Heart left ventricle (tissue), 16 donors: ENCODE measurements at regions not wholly inside any gene's neighbourhood (a gene's known extent, or its start where the extent isn't known, plus 50 kb on each side); places are given as distances from the start of the nearest gene placed in this dataset.

ENCODE experiments used
- ATAC-seq, 4 donors: fragments of 200-7000 bp; cut with Tn5 transposase; one replicate each; pipeline ENCODE4 v1.9.1; 2020 to 2022; ENCODE audit warnings: moderate library complexity in 4 of 4, mild to moderate bottlenecking in 3 of 4, moderate number of reproducible peaks in 1 of 4
- DNase-seq, 5 donors: peaks; one replicate each; pipeline ENCODE4 v3.0.0-alpha.2; 2020
- H3K27ac ChIP-seq, 12 donors: fragments of 200-600 bp; sonication (generic) in 4 of 12; one replicate each; pipeline versions ENCODE4 v1.5.0 to v1.8.0; 2016 to 2022; ENCODE audit warnings: mild to moderate bottlenecking in 2 of 12
- H3K27me3 ChIP-seq, 9 donors: fragments of 200-600 bp; sonication (generic) in 2 of 9; one replicate each; pipeline versions ENCODE4 v1.5.1 to v1.8.0; 2016 to 2022; ENCODE audit warnings: mild to moderate bottlenecking in 3 of 9
- H3K36me3 ChIP-seq, 9 donors: fragments of 200-600 bp; sonication (generic) in 2 of 9; one replicate each; pipeline versions ENCODE4 v1.5.0 to v1.8.0; 2018 to 2022; ENCODE audit warnings: mild to moderate bottlenecking in 2 of 9
- H3K4me1 ChIP-seq, 12 donors: fragments of 200-600 bp; sonication (generic) in 4 of 12; one replicate each; pipeline versions ENCODE4 v1.5.0 to v1.8.0; 2016 to 2022; ENCODE audit warnings: mild to moderate bottlenecking in 3 of 12
- H3K4me3 ChIP-seq, 12 donors: fragments of 200-600 bp; sonication (generic) in 4 of 12; one replicate each; pipeline versions ENCODE4 v1.5.0 to v1.8.0; 2017 to 2022; ENCODE audit warnings: mild to moderate bottlenecking in 9 of 12, moderate library complexity in 4 of 12
- H3K9me3 ChIP-seq, 12 donors: fragments of 200-600 bp; sonication (generic) in 4 of 12; one replicate each; pipeline versions ENCODE4 v1.5.0 to v1.8.0; 2016 to 2022; ENCODE audit warnings: mild to moderate bottlenecking in 1 of 12
- CTCF ChIP-seq, 12 donors: fragments of 200-600 bp; sonication (generic) in 4 of 12; IDR thresholded peaks; one replicate each; pipeline versions ENCODE4 v1.5.0 to v1.8.0; 2018 to 2022; ENCODE audit warnings: antibody characterized with exemption in 12 of 12, mild to moderate bottlenecking in 5 of 12
- POLR2A ChIP-seq, 2 donors: fragments of 450-650 bp; IDR thresholded peaks; one replicate each; pipeline ENCODE4 v1.6.1; 2017; ENCODE audit warnings: antibody characterized with exemption in 2 of 2, mild to moderate bottlenecking in 2 of 2, moderate library complexity in 2 of 2
- WGBS, 4 donors: extraction: QIAGEN DNeasy Blood & Tissue Kit in 2 of 4; methylation state at CpG; one replicate each; pipeline versions ENCODE4 v1.1.5 to v1.1.7; 2013 to 2018; 5-methylcytosine and 5-hydroxymethylcytosine counted together
- intact Hi-C, 10 donors: fragments of 100-400 bp; cut with DNase I; formaldehyde crosslinking; loops; one replicate each; pipeline versions ENCODE4 v1.11.1 to v1.14.2; 2022
- donor health status: ischemic (EF 13 %, LVEDD 7.1; RV severe dilation, severe dysfunction).
- donor health status: healthy with polysubstance abuse.
- donor health status: DM: no; HTN: yes; CAD: no.
- donor health status: DM: no; HTN: no; CAD: no.
- donor health status: ischemic (EF 25% LVEDD 6.9; RV normal size, moderate dysfunction).
- donor health status: ischemic (EF 25% LVEDD 5.7; RV mildly dilated, moderate dysfunction).
- donor health status: healthy.
- donor health status: DM: yes; HTN: yes; CAD: no.
- donor health status: ischemic (EF 35%, LVEDD 5.7; RV mildly dilated, moderate dysfunction).
- donor health status: nonischemic (EF 11% LVEDD 7.7; RV severe dilation, severe dysfunction).
- donor health status: DM: yes; HTN: yes; CAD: no.
- donor health status: PGD.
- donor health status: ischemic (EF 29% LVEDD 5.4; RV normal size, mild dysfunction).
- donor health status: nonischemic (EF 23%, LVEDD 6.1; RV moderate dilation, normal function).

GRCh38 chr1:116316373-116316772 is 56.7 kb upstream of the ATP1A1 start:
- Histone ChIP-seq H3K4me3 (no peak overlapping the region), H3K9me3 (no peaks in the 10 kb centered on the region), H3K27me3 (no peaks in the 10 kb centered on the region), H3K36me3 (no peaks in the 10 kb centered on the region), H3K27ac (no peak overlapping the region), H3K4me1 (peaks cover 0 to 4% (median 0%) of the 10 kb centered on the region in 12 donors)
- no peak for ATAC-seq
- intact Hi-C loops, result no loop called here
- no peak for TF ChIP-seq POLR2A (IDR thresholded peaks at IDR 0.05)
- no peak for TF ChIP-seq CTCF (IDR thresholded peaks at IDR 0.05)
- DNase-seq, result no peak
- 59 to 82% (median 77%) methylated on average over 2 of the region's 2 CpGs for WGBS, 4 donors

- H3K9me3 ChIP-seq, result no peaks in the 10 kb centered on the region
- intact Hi-C loops, result no loop called here
- peak; percentile 73 to 94 (median 88) for ATAC-seq
- peaks cover 0 to 4% (median 0%) of the 10 kb centered on the region in 12 donors for H3K4me1 ChIP-seq
- no peaks in the 10 kb centered on the region for H3K27me3 ChIP-seq
- no peaks in the 10 kb centered on the region for H3K36me3 ChIP-seq
- 38 to 50% (median 44%) methylated on average over 9 of the region's 9 CpGs for WGBS, 4 donors
- no peak overlapping the region for H3K4me3 ChIP-seq
- DNase-seq, result peak in 1 of 5 donors; percentile 56
- peak overlapping the region in 1 of 12 donors; percentile 19 for H3K27ac ChIP-seq
- no peak for TF ChIP-seq CTCF (IDR thresholded peaks at IDR 0.05)
- TF ChIP-seq POLR2A (IDR thresholded peaks at IDR 0.05), result no peak
Measured at GRCh38 chr1:116318897-116319296, 54.1 kb upstream of the ATP1A1 start.

GRCh38 chr1:116320874-116321273 is 52.2 kb upstream of the ATP1A1 start:
- ATAC-seq (no peak), DNase-seq (no peak)
- TF ChIP-seq POLR2A (IDR thresholded peaks at IDR 0.05) (no peak), CTCF (IDR thresholded peaks at IDR 0.05) (no peak)
- intact Hi-C loops, result no loop called here
- Histone ChIP-seq H3K27me3 (no peaks in the 10 kb centered on the region), H3K4me3 (no peak overlapping the region), H3K4me1 (peaks cover 0 to 4% (median 0%) of the 10 kb centered on the region in 12 donors), H3K9me3 (no peaks in the 10 kb centered on the region), H3K36me3 (no peaks in the 10 kb centered on the region), H3K27ac (no peak overlapping the region)
- 58 to 76% (median 73%) methylated on average over 2 of the region's 2 CpGs for WGBS, 4 donors

- Histone ChIP-seq H3K9me3 (no peaks in the 10 kb centered on the region), H3K4me1 (peaks cover 0 to 4% (median 0%) of the 10 kb centered on the region in 12 donors), H3K27ac (no peak overlapping the region), H3K27me3 (no peaks in the 10 kb centered on the region), H3K4me3 (no peak overlapping the region), H3K36me3 (no peaks in the 10 kb centered on the region)
- 88 to 91% (median 89%) methylated on average over 5 of the region's 5 CpGs for WGBS, 4 donors
- TF ChIP-seq POLR2A (IDR thresholded peaks at IDR 0.05), result no peak
- no peak for TF ChIP-seq CTCF (IDR thresholded peaks at IDR 0.05)
- ATAC-seq, result no peak
- no peak for DNase-seq
- intact Hi-C loops, result no loop called here
Measured at GRCh38 chr1:116321766-116322175, 51.3 kb upstream of the ATP1A1 start.
